ENCODE measurements at regions not wholly inside any gene's neighbourhood (a gene's known extent, or its start where the extent isn't known, plus 50 kb on each side); places are given as distances from the start of the nearest gene placed in this dataset.

GRCh38 chr4:179110356-179110755 is 1668.1 kb upstream of the AGA start:
- no TSS peak for BruUV-seq (replicated peaks)
- intact Hi-C loops (cut with micrococcal nuclease): no loop called here
- TF ChIP-seq FOSL1 (IDR thresholded peaks at IDR 0.05; ENCODE audit: low read depth): peak; percentile 49; the same call in 1 of the 2 replicates
- no peak for TF ChIP-seq ATF3 (IDR thresholded peaks at IDR 0.05)

GRCh38 chr4:179110816-179111215 is 1668.6 kb upstream of the AGA start:
- 0 out of 4 replicates have a peak, but pooled peaks cover 0 to 4% of the 10 kb centered on the region in 2 experiments for H3K4me1 ChIP-seq (ENCODE audit: control insufficient read depth in 1 of 2, insufficient read depth in 2 of 2, low read length in 2 of 2)
- H3K4me2 ChIP-seq (ENCODE audit: low read length): no peak overlapping the region
- H3K27me3 ChIP-seq (ENCODE audit: insufficient read depth, low read length): no peaks in the 10 kb centered on the region
- no peaks in the 10 kb centered on the region for H3K9me2 ChIP-seq (ENCODE audit: insufficient read depth)
- ATAC-seq (no peak), DNase-seq (ENCODE audit: low read depth, low spot score) (no peak)
- no peaks in the 10 kb centered on the region for H3K79me2 ChIP-seq (ENCODE audit: insufficient read depth, low read length)
- ChIA-PET RAD21 (ENCODE audit: low non-redundant PET in 1 of 2, low total read pairs in 2 of 2, uncharacterized antibody in 2 of 2, unreplicated experiment in 2 of 2) (no interaction called here), POLR2A (no interaction called here), CTCF (no interaction called here)
- no peaks in the 10 kb centered on the region for H3K9me3 ChIP-seq (ENCODE audit: control insufficient read depth in 1 of 2, insufficient read depth in 1 of 2, low read depth in 1 of 2, low read length in 2 of 2)
- no peaks in the 10 kb centered on the region for H3K36me3 ChIP-seq (ENCODE audit: control insufficient read depth in 1 of 2, insufficient read depth in 2 of 2, low read length in 2 of 2)
- no peak overlapping the region for H2AFZ ChIP-seq (ENCODE audit: low read depth, low read length, poor library complexity, severe bottlenecking)
- intact Hi-C loops (cut with micrococcal nuclease): no loop called here
- H4K20me1 ChIP-seq (ENCODE audit: insufficient read depth): no peaks in the 10 kb centered on the region
- H3K4me3 ChIP-seq (replicated peaks in 1 of 2; ENCODE audit: low read depth in 1 of 2, low read length in 2 of 2): no peak overlapping the region
- no TSS peak for BruUV-seq (replicated peaks)
- no peak overlapping the region for H3K9ac ChIP-seq (ENCODE audit: low read length)
- no peak overlapping the region for H3K27ac ChIP-seq (ENCODE audit: low read depth, low read length)
- TF ChIP-seq YY1 (IDR thresholded peaks at IDR 0.05; ENCODE audit: extremely low read depth, insufficient replicate concordance, low read depth, low read length) (no peak), EZH2 (IDR thresholded peaks at IDR 0.05) (no peak), FOSL1 (IDR thresholded peaks at IDR 0.05; ENCODE audit: low read depth) (no peak), ATF3 (IDR thresholded peaks at IDR 0.05) (no peak), CBX3 (IDR thresholded peaks at IDR 0.05; ENCODE audit: low read depth) (no peak), RAD21 (IDR thresholded peaks at IDR 0.05; ENCODE audit: low read depth) (no peak), ZBTB33 (IDR thresholded peaks at IDR 0.05; ENCODE audit: extremely low read depth, insufficient replicate concordance, low read length) (no peak), ELF1 (IDR thresholded peaks at IDR 0.05; ENCODE audit: borderline replicate concordance, low read depth) (no peak), REST (IDR thresholded peaks at IDR 0.05; ENCODE audit: low read depth) (no peak), SP1 (IDR thresholded peaks at IDR 0.05; ENCODE audit: low read depth) (no peak), POLR2AphosphoS5 (IDR thresholded peaks at IDR 0.05; ENCODE audit: low read depth, low read length) (no peak), MAX (IDR thresholded peaks at IDR 0.05) (no peak)

More at GRCh38 chr4:179110356-179110755, 1668.1 kb upstream of the AGA start:
- Histone ChIP-seq H3K9me2 (ENCODE audit: insufficient read depth) (no peaks in the 10 kb centered on the region), H4K20me1 (ENCODE audit: insufficient read depth) (no peaks in the 10 kb centered on the region), H3K27ac (ENCODE audit: low read depth, low read length) (no peak overlapping the region), H2AFZ (ENCODE audit: low read depth, low read length, poor library complexity, severe bottlenecking) (no peak overlapping the region), H3K4me3 (replicated peaks in 1 of 2; ENCODE audit: low read depth in 1 of 2, low read length in 2 of 2) (no peak overlapping the region), H3K4me2 (ENCODE audit: low read length) (no peak overlapping the region), H3K4me1 (ENCODE audit: control insufficient read depth in 1 of 2, insufficient read depth in 2 of 2, low read length in 2 of 2) (0 out of 4 replicates have a peak, but pooled peaks cover 0 to 4% of the 10 kb centered on the region in 2 experiments), H3K36me3 (ENCODE audit: control insufficient read depth in 1 of 2, insufficient read depth in 2 of 2, low read length in 2 of 2) (no peaks in the 10 kb centered on the region), H3K9ac (ENCODE audit: low read length) (no peak overlapping the region), H3K9me3 (ENCODE audit: control insufficient read depth in 1 of 2, insufficient read depth in 1 of 2, low read depth in 1 of 2, low read length in 2 of 2) (no peaks in the 10 kb centered on the region), H3K79me2 (ENCODE audit: insufficient read depth, low read length) (no peaks in the 10 kb centered on the region), H3K27me3 (ENCODE audit: insufficient read depth, low read length) (no peaks in the 10 kb centered on the region)
- DNase-seq (ENCODE audit: low read depth, low spot score) (no peak), ATAC-seq (peak; percentile 22; the same call in 1 of the 2 replicates)
- ChIA-PET RAD21 (ENCODE audit: low non-redundant PET in 1 of 2, low total read pairs in 2 of 2, uncharacterized antibody in 2 of 2, unreplicated experiment in 2 of 2) (no interaction called here), POLR2A (no interaction called here), CTCF (no interaction called here)

Data from HCT116 (cell line).